Epithelial cell of prostate (primary cell): ENCODE measurements at regions not wholly inside any gene's neighbourhood (a gene's known extent, or its start where the extent isn't known, plus 50 kb on each side); places are given as distances from the start of the nearest gene placed in this dataset.
"Not testable (repeated sequence)": the region's sequence is repeated elsewhere in the genome, so short reads cannot be mapped to it uniquely, and the experiment has no call there.

Source experiments
- DNase-seq: peaks from one replicate; pipeline ENCODE4 v3.0.0-alpha.2; 2011; ENCODE audit warnings: low read depth, low spot score
- H3K27ac ChIP-seq: fragments of 450-650 bp; 2 replicates; pipeline ENCODE4 v1.5.1; 2017; ENCODE audit warnings: mild to moderate bottlenecking

DNA sequence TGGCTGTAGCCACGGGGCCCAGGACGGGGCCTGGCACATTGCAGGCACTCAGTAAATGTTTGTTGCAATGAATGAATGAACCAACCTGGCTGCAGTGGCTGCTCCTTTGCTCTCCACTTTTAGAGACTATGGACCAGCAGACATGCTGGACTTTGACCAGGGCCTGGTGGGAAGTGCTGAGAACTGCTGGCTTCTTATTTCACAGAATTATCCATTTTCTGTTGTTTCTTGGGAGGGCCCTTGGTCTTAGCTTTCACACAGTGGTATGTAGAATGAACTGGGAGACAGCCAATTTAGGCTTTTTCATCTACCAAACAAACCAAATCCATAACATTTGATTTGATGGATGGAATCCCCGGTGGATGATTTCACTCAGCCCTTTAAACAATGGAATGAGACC, 78.0 kb upstream of the LHFPL2 start:
- H3K27ac ChIP-seq: no peak overlapping the region
- no peak for DNase-seq

DNA sequence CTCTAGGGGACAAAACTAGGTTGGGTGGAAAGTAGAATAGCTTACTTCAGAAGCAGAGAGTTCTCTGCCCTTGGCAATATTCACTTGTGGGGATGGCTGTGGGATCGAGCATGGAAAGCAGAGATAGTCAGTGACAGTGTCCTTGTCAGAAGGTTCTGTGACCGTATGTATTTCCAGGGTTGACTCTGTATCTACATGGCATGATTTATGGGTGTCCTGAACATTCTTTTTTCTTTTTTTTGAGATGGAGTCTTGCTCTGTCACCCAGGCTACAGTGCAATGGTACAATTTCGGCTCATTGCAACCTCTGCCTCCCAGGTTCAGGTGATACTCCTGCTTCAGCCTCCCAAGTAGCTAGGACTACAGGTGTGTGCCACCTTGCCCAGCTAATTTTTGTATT, 77.4 kb upstream of the LHFPL2 start:
- no peak for DNase-seq
- no peak overlapping the region for H3K27ac ChIP-seq

DNA sequence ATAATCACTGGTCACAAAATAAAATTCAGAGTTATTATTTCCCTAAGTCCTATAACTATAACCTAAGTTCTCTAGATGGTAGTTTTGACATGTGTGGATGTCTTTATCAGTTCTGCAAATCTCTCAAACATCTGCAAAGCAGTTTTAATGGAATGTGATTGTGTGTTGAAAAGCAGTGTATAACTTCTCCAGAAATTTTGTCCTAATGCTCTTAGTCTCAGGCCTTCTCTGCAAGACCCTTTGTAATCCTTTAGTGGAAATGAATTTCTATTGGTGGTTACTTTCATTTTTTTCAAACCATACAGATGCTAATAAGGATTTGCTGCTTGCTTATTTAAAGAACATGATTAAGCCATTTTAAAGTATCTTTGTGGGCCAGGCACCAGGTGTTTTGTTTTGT, 75.5 kb upstream of the LHFPL2 start:
- DNase-seq: no peak
- H3K27ac ChIP-seq: no peak overlapping the region

DNA sequence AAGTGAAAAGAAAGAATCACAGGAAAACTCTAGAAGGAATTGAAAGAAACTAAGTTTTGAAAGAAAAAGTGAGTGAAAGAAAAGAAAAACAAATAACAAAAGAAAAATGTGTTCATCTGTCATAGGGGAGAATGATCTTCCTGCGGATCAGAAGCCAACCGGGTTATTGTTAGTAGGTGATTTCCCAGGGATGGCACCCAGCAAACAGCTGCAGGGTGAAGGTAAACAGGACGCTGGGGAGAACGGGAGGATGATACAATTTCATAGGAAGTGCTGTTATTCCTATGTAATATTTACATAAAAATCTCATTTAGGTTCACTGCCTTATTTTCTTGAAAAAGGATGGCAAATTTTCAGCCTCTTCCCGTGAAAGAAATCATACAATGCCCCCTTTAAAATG, 72.4 kb upstream of the LHFPL2 start:
- H3K27ac ChIP-seq: no peak overlapping the region
- DNase-seq: no peak

DNA sequence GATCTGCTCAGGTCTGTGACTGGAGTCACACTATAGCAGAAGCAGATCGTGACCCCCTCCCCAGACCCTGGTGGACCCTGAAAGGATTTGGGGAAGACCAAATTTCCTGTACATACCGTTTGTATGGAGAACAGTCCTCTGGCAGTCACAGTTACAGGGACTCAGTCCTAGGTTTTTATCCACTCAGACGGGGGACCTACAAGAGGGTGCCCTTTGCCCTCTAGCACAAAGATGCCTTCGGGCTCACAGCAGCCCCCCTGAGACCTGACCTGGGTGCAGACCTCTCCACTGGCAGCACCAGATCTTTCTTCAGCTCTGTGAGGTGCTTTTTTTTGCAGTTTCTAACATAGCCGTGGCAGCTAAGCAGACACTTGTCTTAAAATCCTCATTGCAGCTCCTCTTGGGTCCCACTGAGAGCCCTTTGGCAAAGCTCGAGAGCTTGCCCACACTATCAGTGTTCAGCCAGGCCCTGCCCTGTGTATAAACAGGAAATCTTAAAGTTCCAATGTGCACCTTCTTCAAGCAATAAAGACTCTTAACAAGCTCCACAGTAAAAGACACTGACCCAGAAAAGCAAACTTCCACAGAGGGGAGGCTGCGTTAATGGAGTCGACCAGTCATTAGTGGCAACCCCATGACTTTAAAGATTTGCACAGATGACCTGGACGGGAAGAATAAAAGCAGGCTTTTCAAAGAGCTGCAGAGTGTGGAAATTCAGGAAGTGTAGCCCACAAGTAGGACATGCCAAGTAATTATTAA, 71.8 kb upstream of the LHFPL2 start:
- no peak for DNase-seq
- no peak overlapping the region for H3K27ac ChIP-seq

DNA sequence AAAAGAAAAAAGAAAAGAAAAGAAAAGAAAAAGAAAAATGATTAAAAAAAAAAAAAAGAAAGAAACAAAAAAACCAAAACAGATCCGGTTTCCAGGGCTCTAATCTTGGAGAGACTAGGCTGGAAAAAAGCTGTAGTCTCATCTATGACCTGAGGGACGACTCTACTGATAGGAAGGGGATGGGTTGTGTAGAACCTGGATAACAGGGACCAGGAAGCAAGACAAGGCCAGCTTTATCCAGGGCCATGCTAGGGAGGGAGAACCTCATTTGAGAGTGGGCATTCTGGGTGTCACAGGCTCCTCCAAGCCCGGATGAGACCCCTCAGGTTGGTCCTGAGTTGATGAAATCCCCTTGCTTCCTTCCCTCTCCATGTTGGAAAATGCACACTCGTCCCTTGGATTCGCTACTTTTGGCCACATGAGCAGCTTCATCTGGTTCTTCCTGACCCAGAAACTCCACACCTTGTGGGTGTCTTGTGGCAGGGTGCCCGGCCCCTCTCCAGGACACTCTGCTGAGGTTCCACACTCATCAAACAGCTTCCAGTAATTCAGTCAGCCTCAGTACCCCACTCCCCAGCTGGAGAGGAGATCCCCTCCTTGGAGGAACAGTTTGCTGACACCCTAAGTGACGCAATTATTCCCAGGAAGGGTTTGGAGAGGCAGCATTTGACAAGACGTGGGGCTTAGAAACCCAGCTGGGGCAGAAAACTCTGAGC, 71.1 kb upstream of the LHFPL2 start:
- no peak for DNase-seq
- no peak overlapping the region for H3K27ac ChIP-seq

DNA sequence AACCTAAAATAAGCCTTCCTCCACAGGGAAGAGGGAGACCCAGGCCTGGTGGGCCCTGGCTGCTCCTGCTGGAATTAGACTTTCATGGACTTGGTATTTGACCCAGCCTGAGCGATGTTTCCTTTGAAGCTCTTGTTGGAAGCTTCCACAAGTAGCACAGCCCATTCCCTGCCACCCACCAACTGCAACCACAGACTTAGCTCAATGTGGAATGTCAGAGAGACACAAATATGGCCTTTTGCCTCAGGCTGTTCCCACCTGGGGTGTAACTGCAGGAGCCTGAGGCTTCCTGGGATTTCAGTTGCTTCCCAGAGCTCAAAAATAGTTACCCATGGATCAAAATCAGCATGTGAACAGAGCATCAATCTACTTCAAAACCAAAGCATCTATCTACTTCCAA, 70.3 kb upstream of the LHFPL2 start:
- no peak overlapping the region for H3K27ac ChIP-seq
- no peak for DNase-seq

DNA sequence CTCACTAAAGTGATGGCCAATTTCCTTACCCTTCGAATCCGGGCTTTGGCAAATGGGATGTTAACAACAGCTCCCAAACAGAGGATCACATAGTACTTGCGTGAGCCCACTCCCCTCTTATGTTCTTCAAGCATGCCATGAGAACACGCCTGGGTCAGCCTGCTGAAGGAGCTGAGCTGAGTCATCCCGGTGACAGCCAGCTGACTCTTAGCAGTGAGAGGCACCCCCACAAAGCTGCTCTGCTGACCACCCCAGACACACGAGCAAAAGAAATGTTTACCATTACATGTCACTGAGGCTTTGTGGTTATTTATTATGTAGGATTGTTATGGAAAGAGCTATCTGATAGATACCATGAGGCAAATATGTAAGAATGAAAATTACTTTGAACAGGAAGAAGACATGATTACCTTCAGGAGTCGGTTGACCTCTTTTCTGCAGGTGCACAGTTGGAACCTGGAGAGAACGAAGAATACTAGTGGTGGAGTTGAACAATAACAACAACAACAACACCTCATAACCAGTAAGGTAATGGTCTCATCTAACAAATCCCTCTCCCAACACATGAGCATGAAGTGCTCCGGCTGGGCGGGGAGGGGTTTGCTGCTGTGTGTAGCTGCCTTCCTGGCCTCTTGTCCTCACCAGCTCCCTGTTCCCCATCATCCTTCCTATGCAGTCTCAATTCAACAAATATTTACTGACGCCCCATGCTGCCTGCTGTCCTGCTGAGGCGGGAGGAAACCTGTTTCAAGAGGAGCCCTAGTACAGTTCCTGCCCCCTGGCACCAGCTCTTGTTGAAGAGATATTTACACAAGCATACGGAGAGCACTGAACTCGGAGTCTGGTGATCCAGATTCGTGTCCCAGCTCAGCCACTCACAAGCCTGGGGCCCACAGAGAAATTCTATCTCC, 69.4 kb upstream of the LHFPL2 start:
- no peak for DNase-seq
- no peak overlapping the region for H3K27ac ChIP-seq

DNA sequence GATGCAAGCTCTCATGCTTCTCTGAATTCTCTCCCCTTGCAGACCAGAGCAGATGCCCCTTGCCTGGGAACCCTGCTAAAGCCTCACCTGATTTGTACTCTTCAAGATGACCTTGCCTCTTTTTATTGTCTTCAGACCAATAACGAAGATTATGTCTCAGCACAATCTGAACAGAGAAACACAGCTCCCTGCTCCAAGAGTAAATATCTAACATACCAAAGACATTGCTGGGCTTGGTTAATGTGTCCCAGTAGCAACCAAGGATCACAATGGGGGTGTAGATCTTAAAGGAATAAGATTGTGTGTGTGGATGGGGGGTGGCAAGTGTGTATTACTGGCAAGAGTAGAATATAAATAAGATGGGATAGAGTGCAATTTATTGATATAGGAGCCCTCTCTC, 67.6 kb upstream of the LHFPL2 start:
- no peak overlapping the region for H3K27ac ChIP-seq
- no peak for DNase-seq

DNA sequence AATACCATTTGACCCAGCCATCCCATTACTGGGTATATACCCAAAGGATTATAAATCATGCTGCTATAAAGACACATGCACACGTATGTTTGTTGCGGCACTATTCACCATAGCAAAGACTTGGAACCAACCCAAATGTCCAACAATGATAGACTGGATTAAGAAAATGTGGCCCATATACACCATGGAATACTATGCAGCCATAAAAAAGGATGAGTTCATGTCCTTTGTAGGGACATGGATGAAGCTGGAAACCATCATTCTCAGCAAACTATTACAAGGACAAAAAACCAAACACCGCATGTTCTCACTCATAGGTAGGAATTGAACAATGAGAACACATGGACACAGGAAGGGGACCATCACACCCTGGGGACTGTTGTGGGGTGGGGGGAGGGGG, 66.8 kb upstream of the LHFPL2 start:
- not testable (repeated sequence) for H3K27ac ChIP-seq, DNase-seq

DNA sequence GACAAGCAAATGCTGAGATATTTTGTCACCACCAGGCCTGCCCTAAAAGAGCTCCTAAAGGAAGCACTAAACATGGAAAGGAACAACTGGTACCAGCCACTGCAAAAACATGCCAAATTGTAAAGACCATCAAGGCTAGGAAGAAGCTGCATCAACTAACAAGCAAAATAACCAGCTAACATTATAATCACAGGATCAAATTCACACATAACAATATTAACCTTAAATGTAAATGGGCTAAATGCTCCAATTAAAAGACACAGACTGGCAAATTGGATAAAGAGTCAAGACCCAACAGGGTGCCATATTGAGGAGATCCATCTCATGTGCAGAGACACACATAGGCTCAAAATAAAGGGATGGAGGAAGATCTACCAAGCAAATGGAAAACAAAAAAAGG, 63.1 kb upstream of the LHFPL2 start:
- not testable (repeated sequence) for DNase-seq, H3K27ac ChIP-seq

DNA sequence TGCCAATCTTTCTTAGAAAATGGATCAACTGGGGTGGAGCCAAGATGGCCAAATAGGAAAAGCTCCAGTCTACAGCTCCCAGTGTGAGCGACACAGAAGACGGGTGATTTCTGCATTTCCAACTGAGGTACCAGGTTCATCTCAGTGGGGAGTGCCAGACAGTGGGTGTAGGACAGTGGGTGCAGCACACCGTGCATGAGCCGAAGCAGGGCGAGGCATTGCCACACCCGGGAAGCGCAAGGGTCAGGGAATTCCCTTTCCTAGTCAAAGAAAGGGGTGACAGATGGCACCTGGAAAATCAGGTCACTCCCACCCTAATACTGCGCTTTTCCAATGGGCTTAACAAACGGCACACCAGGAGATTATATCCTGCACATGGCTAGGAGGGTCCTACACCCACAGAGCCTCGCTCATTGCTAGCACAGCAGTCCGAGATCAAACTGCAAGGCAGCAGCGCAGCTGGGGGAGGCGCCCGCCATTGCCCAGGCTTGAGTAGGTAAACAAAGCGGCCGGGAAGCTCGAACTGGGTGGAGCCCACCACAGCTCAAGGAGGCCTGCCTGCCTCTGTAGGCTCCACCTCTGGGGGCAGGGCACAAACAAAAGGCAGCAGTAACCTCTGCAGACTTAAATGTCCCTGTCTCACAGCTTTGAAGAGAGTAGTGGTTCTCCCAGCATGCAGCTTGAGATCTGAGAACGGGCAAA, 61.3 kb upstream of the LHFPL2 start:
- not testable (repeated sequence) for H3K27ac ChIP-seq, DNase-seq

DNA sequence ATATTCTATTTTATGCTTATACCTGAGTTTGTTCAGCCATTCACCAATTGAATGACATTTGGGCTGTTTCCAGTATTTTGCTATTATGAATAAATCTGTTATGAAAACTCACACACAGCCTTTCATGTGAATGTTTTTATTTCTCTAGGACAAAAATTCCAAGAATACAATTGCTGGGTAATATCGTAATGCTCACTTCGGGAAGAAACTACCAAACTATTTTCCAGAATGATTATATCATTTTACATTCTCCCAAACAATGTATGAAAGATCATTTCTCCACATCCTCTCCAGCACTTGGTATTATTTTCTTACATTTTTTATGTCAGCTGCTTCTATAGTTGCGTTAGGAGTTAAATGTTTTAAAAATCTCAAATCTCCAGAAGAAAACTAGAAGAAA, 58.3 kb upstream of the LHFPL2 start:
- DNase-seq: no peak
- H3K27ac ChIP-seq: no peak overlapping the region

DNA sequence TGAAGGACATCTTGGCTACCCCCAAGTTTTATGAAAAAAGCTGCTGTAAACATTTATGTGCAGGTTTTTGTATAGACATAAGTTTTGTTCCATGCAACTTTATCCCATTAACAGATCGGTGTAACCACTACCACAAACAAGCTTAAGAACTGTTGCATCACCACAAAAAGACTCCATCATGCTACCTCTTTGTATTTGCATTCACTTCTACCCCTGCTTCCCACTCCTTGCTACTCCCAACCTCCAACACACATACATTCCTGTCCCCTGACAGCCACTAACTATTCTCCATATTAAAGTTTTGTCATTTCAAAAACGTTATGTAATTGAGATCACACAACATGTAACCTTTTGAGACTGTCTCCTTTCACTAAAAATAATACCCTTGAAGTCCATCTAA, 57.8 kb upstream of the LHFPL2 start:
- DNase-seq: no peak
- H3K27ac ChIP-seq: no peak overlapping the region

DNA sequence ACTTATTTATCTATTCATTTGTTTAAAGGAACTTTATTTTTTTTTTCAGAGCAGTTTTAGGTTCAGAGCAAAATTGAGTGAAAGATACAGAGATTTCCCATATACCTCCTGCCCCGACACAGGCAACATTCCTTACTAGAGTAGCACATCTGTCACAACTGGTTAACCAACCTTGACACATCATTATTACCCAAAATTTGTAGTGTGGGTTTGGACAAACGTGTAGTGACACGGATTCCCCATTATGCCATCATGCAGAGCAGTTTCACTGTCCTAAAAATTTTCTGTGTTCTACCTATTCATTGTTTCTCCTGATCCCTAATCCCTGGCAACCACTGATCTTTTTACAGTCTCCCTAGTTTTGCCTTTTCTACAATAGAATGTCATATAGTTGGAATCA, 57.3 kb upstream of the LHFPL2 start:
- H3K27ac ChIP-seq: no peak overlapping the region
- DNase-seq: no peak

DNA sequence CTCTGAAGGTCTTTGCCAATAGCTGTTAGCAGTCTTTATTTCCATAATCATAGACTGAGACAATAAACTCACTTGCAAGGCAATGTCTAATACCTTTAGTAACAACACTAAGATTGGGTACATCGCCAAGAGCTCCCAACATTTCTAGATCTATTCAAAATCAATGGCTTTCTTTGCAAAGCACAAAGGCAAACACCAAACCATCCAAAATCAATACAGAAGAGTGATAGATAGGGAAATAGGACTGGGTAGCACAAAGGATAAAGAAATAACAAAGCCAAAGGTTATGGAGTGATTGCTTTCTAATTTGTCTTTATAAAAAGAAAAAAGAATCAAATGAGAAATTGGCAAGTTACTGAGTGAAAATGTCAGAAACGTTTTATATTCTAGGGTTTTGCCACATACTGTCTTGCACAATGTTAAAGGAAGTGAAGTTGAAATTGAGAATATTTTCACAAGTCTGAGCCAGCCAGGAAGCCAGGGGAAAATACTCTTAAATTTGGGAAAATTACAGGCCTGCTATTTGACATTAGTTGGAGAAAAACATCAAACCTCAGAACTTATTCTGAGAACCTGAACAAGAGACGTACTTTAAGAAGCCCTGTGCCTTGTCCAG, 53.3 kb upstream of the LHFPL2 start:
- H3K27ac ChIP-seq: peak overlapping the region; percentile 3
- no peak for DNase-seq

DNA sequence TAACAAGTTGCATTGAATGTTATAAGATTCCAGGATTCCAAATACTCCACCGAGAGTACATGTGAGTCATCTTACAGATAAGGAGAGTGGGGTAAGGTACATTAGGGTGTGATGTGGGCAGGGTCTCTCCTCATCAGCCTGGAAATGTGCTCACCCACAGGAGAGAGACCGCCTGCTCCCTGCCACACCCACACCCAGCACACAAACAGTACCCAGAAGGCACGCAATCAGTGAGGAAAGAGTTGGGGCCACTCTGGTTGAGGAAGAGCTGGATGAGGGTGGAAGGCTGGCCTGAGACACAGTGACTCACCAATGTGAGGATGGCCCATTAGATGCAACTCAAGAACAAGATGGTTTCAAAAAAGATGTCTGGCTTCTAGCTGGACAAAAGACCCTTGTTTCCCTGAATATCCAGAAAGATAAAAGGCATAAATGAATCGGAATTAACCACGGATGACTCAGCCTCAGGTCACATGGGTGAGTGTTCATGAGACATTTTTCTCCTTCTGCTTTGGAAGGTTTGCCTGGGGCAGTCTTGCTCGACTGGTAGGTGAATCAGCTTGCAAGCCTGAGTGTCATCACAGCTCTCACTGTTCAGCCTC, 51.1 kb upstream of the LHFPL2 start:
- DNase-seq: peak; percentile 100
- peak overlapping the region; percentile 100 for H3K27ac ChIP-seq

DNA sequence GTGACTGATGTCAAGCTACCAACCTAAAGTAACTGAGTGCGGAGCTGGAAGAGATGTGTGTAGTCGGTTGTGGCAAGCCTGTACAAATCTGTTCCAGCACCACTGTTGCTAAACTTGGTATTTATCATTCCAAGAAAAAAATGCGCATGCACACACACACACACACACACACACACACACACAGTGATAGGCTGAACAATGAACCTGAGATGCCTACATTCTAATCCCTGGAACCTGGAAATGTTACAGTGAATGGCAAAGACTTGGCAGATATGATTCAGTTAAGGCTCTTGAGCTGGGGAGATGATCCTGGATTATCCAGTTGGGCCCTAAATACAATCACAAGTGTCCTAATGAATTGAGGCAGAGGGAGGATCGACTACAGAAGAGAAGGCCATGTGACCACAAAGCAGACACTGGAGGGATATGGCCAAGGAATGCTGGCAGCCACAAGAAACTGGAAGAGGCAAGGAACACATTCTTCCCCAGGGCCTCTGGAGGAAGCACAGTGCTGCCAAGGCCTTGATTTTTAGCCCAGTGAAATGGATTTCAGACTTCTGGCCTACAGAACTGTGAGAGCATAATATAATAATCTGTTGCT, 49.7 kb upstream of the LHFPL2 start:
- peak overlapping the region; percentile 100 for H3K27ac ChIP-seq
- DNase-seq: no peak
